DND-41 (cell line): ENCODE measurements at regions not wholly inside any gene's neighbourhood (a gene's known extent, or its start where the extent isn't known, plus 50 kb on each side); places are given as distances from the start of the nearest gene placed in this dataset.

Experiments used
- EZH2 ChIP-seq: IDR thresholded peaks from 3 replicates; pipeline ENCODE4 v1.6.1; 2012; ENCODE audit warnings: borderline replicate concordance, low read depth, mild to moderate bottlenecking, moderate library complexity, low read length, inconsistent platforms; ENCODE audit not compliant: severe bottlenecking
- TF ChIP-seq, protein P1 (sequence below): IDR thresholded peaks from 2 replicates; pipeline ENCODE4 v1.5.1; 2012; ENCODE audit warnings: borderline replicate concordance, low read length, moderate library complexity, mild to moderate bottlenecking; ENCODE audit not compliant: poor library complexity, severe bottlenecking; ENCODE audit errors: extremely low read depth

DNA sequence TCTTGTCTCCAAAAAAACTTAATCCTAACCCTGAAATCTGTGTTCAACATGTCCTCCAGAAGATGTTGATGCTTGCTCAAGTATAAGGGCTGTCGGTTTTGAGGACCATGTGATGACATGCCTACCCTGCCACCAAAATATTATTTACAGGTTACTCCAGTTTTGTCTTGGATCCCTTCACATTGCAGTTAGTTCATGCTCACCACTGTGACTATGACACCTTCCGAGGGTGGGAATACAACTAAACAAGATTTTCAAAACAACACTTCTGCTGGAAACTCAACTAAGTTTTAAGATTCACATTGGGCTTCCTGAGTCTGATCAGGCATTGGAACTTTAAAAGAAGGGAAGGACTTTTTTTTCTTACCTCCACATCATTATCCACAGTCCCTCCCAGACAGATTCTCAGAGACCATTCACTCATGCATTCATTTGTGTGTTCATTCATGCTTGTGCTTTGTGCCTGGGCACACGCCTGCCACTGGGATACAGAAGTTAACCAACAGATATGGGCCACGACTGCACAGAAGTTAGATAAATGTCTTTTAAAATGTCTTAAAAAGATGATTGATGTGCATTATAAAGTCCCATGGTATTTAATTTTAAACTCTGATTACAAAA lies 118.7 kb upstream of the GJE1 start:
- TF ChIP-seq, protein P1, sequence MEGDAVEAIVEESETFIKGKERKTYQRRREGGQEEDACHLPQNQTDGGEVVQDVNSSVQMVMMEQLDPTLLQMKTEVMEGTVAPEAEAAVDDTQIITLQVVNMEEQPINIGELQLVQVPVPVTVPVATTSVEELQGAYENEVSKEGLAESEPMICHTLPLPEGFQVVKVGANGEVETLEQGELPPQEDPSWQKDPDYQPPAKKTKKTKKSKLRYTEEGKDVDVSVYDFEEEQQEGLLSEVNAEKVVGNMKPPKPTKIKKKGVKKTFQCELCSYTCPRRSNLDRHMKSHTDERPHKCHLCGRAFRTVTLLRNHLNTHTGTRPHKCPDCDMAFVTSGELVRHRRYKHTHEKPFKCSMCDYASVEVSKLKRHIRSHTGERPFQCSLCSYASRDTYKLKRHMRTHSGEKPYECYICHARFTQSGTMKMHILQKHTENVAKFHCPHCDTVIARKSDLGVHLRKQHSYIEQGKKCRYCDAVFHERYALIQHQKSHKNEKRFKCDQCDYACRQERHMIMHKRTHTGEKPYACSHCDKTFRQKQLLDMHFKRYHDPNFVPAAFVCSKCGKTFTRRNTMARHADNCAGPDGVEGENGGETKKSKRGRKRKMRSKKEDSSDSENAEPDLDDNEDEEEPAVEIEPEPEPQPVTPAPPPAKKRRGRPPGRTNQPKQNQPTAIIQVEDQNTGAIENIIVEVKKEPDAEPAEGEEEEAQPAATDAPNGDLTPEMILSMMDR, result no peak
- TF ChIP-seq EZH2, result no peak
